T-cell (primary cell): ENCODE measurements at regions not wholly inside any gene's neighbourhood (a gene's known extent, or its start where the extent isn't known, plus 50 kb on each side); places are given as distances from the start of the nearest gene placed in this dataset.

Experiments
- ATAC-seq, 4 experiments: fragments of 200-7000 bp in 3 of 4; fragments of 150-1000 bp in 1 of 4; cut with Tn5 transposase; replicated peaks in 1 of 4; 1 replicate in 3 of 4; 2 replicates in 1 of 4; pipeline ENCODE4 v1.10.0; 2021; ENCODE audit warnings: moderate library complexity in 3 of 4, mild to moderate bottlenecking in 2 of 4, moderate number of reproducible peaks in 1 of 4
- CTCF ChIA-PET, 2 donors: fragments of 300-600 bp; sonication (Branson Sonifier 250); formaldehyde crosslinking; loops; one replicate each; lab custom pipeline; 2022; ENCODE audit warnings: antibody characterized with exemption in 2 of 2; lab: Charles Lee
- POLR2A ChIA-PET, 2 donors: fragments of 300-600 bp; sonication (Branson Sonifier 250); formaldehyde crosslinking; loops; one replicate each; lab custom pipeline; 2022; ENCODE audit warnings: antibody characterized with exemption in 2 of 2; lab: Charles Lee
- DNase-seq, 35 experiments: peaks; one replicate each; pipeline versions ENCODE4 v3.0.0 to v3.0.0-alpha.2; 2013 to 2023
- H3K27ac ChIP-seq: one replicate; pipeline ENCODE4 v1.5.1; 2013; ENCODE audit warnings: low read length
- H3K27me3 ChIP-seq, 2 experiments: replicated peaks in 1 of 2; 1 replicate in 1 of 2; 2 replicates in 1 of 2; pipeline versions ENCODE4 v1.6.1 to v1.7.0; 2013; ENCODE audit warnings: low read length in 1 of 2, mixed read lengths in 1 of 2; ENCODE audit not compliant: control insufficient read depth in 2 of 2, insufficient read depth in 2 of 2; ENCODE audit errors: extremely low read depth in 1 of 2
- H3K36me3 ChIP-seq, 2 donors: 1 replicate in 1 of 2; 2 replicates in 1 of 2; pipeline versions ENCODE4 v1.6.1 to v1.7.0; 2013; ENCODE audit warnings: low read length in 1 of 2; ENCODE audit not compliant: control insufficient read depth in 2 of 2, insufficient read depth in 1 of 2; ENCODE audit errors: extremely low read depth in 1 of 2
- H3K4me1 ChIP-seq, 2 experiments: 1 replicate in 1 of 2; 2 replicates in 1 of 2; pipeline versions ENCODE4 v1.6.1 to v1.7.0; 2013; ENCODE audit warnings: low read length in 2 of 2, mixed read lengths in 1 of 2; ENCODE audit not compliant: insufficient read depth in 2 of 2, control insufficient read depth in 1 of 2; ENCODE audit errors: extremely low read depth in 1 of 2
- H3K4me3 ChIP-seq, 2 donors: 1 replicate in 1 of 2; 2 replicates in 1 of 2; pipeline versions ENCODE4 v1.5.1 to v1.7.0; 2013; ENCODE audit warnings: mild to moderate bottlenecking in 2 of 2, low read length in 1 of 2, moderate library complexity in 1 of 2; ENCODE audit not compliant: control insufficient read depth in 1 of 2; ENCODE audit errors: extremely low read depth in 1 of 2
- H3K9me3 ChIP-seq: 2 replicates; pipeline ENCODE4 v1.7.0; 2013
- H3K27ac Mint-ChIP-seq, 2 donors: one replicate each; pipeline ENCODE4 v1.8.0; 2020 to 2021; ENCODE audit warnings: mild to moderate bottlenecking in 2 of 2, mixed read lengths in 2 of 2
- H3K27me3 Mint-ChIP-seq, 2 donors: one replicate each; pipeline ENCODE4 v1.8.0; 2021 to 2022; ENCODE audit warnings: mixed read lengths in 2 of 2
- H3K36me3 Mint-ChIP-seq: one replicate; pipeline ENCODE4 v1.8.0; 2021; ENCODE audit warnings: mixed read lengths
- H3K4me1 Mint-ChIP-seq, 3 donors: one replicate each; pipeline ENCODE4 v1.8.0; 2020 to 2022; ENCODE audit warnings: mixed read lengths in 3 of 3, mild to moderate bottlenecking in 1 of 3
- H3K4me3 Mint-ChIP-seq, 3 donors: one replicate each; pipeline ENCODE4 v1.8.0; 2020 to 2022; ENCODE audit warnings: mild to moderate bottlenecking in 3 of 3, mixed read lengths in 3 of 3, moderate library complexity in 3 of 3
- H3K9me3 Mint-ChIP-seq, 3 donors: one replicate each; pipeline ENCODE4 v1.8.0; 2020 to 2022; ENCODE audit warnings: mixed read lengths in 3 of 3
- WGBS: methylation state at CpG from one replicate; pipeline ENCODE4 v1.1.5; 2013; ENCODE audit warnings: missing lambda C conversion rate; ENCODE audit not compliant: insufficient coverage; 5-methylcytosine and 5-hydroxymethylcytosine counted together

- 67% methylated on average over 1 of the region's 4 CpGs for WGBS
- Mint-ChIP-seq H3K4me3 (no peak overlapping the region), H3K27me3 (peaks cover 0 to 5% of the 10 kb centered on the region in 2 donors), H3K27ac (no peak overlapping the region), H3K4me1 (peaks cover 13 to 22% (median 18%) of the 10 kb centered on the region in 3 donors), H3K9me3 (peaks cover 9 to 20% (median 16%) of the 10 kb centered on the region in 3 donors), H3K36me3 (no peaks in the 10 kb centered on the region)
- no peak overlapping the region for H3K27ac ChIP-seq
- ATAC-seq, result no peak
- CTCF ChIA-PET, result no interaction called here
- peaks cover 3 to 6% of the 10 kb centered on the region in 2 experiments for H3K4me1 ChIP-seq
- POLR2A ChIA-PET, result no interaction called here
- H3K4me3 ChIP-seq, result no peak overlapping the region
- H3K36me3 ChIP-seq, result no peaks in the 10 kb centered on the region
- no peak for DNase-seq
- H3K27me3 ChIP-seq, result no peaks in the 10 kb centered on the region
- peaks cover 5% of the 10 kb centered on the region for H3K9me3 ChIP-seq
Observed at GRCh38 chr2:100683231-100683630, 120.4 kb downstream of the PDCL3 start.

DNA sequence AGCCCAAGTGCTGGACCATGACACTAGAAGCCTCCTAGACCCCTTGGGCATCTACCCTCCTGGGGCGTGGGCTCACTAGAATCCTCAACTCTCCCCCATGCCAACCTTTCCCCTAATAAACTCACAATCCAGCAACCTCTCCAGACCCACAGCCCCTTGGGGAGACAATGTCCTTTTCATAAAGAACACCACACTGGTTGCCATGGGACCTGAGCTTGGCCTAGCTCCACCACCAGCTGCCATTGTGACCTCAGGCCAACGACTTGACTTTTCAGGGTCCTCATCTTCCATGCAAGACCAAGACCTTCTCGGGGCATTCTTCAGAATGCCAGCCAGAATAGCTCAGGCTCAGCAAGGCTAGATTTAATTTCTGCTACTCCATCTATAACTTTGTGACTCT is 128.1 kb upstream of the NPAS2 start:
- Histone ChIP-seq H3K27me3 (peaks cover 0 to 11% of the 10 kb centered on the region in 2 experiments), H3K36me3 (no peaks in the 10 kb centered on the region), H3K27ac (no peak overlapping the region), H3K9me3 (peaks cover 5% of the 10 kb centered on the region), H3K4me3 (no peak overlapping the region), H3K4me1 (no peaks in the 10 kb centered on the region)
- H3K36me3 Mint-ChIP-seq, result peaks cover 5% of the 10 kb centered on the region
- peaks cover 9 to 20% (median 14%) of the 10 kb centered on the region in 3 donors for H3K9me3 Mint-ChIP-seq
- H3K4me1 Mint-ChIP-seq, result peaks cover 0 to 6% (median 0%) of the 10 kb centered on the region in 3 donors
- ATAC-seq (no peak), DNase-seq (no peak)
- H3K27me3 Mint-ChIP-seq, result peaks cover 4 to 18% of the 10 kb centered on the region in 2 donors
- ChIA-PET CTCF (interaction anchor here in 1 of 2 donors (0.6 kb wide), 1 partner anchor 114 kb away, joined by 5 read pairs; no protein-coding TSS in a partner anchor), POLR2A (no interaction called here)
- no peak overlapping the region for H3K27ac Mint-ChIP-seq
- 63% methylated on average over 2 of the region's 3 CpGs for WGBS
- H3K4me3 Mint-ChIP-seq, result no peak overlapping the region

GRCh38 chr2:100692381-100692780 is 127.6 kb upstream of the NPAS2 start:
- no peak overlapping the region for H3K4me3 ChIP-seq
- no peaks in the 10 kb centered on the region for H3K36me3 ChIP-seq
- Mint-ChIP-seq H3K4me3 (no peak overlapping the region), H3K4me1 (peaks cover 0 to 6% (median 0%) of the 10 kb centered on the region in 3 donors), H3K27ac (no peak overlapping the region), H3K27me3 (peaks cover 4 to 18% of the 10 kb centered on the region in 2 donors), H3K9me3 (peaks cover 10 to 22% (median 14%) of the 10 kb centered on the region in 3 donors), H3K36me3 (peaks cover 5% of the 10 kb centered on the region)
- no peak for ATAC-seq
- peaks cover 2% of the 10 kb centered on the region for H3K9me3 ChIP-seq
- DNase-seq, result no peak
- 97% methylated on average over 4 of the region's 5 CpGs for WGBS
- peaks cover 0 to 11% of the 10 kb centered on the region in 2 experiments for H3K27me3 ChIP-seq
- ChIA-PET CTCF (no interaction called here), POLR2A (no interaction called here)
- no peak overlapping the region for H3K27ac ChIP-seq
- H3K4me1 ChIP-seq, result no peaks in the 10 kb centered on the region

GRCh38 chr2:100692906-100693305 is 127.0 kb upstream of the NPAS2 start:
- H3K9me3 ChIP-seq, result no peaks in the 10 kb centered on the region
- ChIA-PET CTCF (no interaction called here), POLR2A (no interaction called here)
- no peak overlapping the region for H3K27ac ChIP-seq
- Mint-ChIP-seq H3K27ac (no peak overlapping the region), H3K4me1 (peaks cover 0 to 6% (median 0%) of the 10 kb centered on the region in 3 donors), H3K9me3 (peaks cover 10 to 21% (median 14%) of the 10 kb centered on the region in 3 donors), H3K4me3 (no peak overlapping the region), H3K27me3 (peaks cover 4 to 18% of the 10 kb centered on the region in 2 donors), H3K36me3 (peaks cover 5% of the 10 kb centered on the region)
- H3K4me3 ChIP-seq, result no peak overlapping the region
- no peak for ATAC-seq
- peaks cover 0 to 11% of the 10 kb centered on the region in 2 experiments for H3K27me3 ChIP-seq
- no peaks in the 10 kb centered on the region for H3K4me1 ChIP-seq
- H3K36me3 ChIP-seq, result no peaks in the 10 kb centered on the region
- no peak for DNase-seq

DNA sequence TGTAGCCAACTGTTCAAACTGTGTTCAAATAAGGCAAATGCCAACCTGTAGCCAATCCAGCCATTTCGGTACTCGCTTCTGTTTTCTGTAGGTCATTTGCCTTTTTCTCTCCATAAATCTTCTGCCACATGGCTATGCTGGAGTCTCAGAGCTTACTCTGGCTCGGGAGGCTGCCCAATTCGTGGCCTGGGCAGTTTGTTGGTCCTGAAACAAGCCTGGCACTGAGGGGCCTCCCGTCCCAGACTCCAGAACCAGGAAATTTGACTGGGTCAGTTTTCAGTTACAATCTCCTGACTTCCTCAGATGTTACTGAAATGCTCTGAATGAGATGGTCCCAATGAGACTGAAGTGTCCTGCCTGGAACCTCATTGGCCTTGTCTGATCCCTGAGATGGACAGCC is 120.8 kb upstream of the NPAS2 start:
- peaks cover 0 to 4% of the 10 kb centered on the region in 2 experiments for H3K27me3 ChIP-seq
- peaks cover 11 to 25% (median 13%) of the 10 kb centered on the region in 3 donors for H3K9me3 Mint-ChIP-seq

DNA sequence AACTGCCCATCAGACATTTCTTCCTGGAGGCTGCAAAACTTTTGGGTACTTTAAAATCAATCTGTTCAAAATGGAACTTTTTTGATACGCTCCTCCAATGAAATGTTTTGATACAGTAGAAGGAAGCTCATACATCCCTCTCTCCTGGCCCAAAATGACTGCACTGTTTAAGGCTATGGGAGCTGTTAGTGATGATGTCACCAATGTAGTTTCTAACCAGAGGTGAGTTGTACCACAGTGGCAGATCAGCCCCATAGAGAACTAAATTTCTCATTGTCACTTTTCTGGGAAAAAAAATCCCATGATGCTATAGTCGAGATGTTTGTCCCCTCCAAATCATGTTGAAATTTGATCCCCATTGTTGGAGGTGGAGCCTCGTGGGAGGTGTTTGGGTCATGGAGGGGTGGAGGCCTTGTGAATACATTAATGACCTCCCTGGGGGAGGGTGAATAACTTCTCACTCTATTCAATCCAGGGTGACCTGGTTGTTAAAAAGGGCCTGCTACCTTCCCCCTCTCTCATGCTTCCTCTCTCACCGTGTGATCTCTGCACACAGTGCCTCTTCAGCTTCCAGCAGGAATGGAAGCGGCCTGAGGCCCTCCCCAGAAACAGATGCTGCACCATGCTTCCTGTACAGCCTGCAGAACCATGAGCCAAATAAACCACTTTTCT is 117.4 kb upstream of the NPAS2 start:
- Mint-ChIP-seq H3K36me3 (no peaks in the 10 kb centered on the region), H3K27ac (no peak overlapping the region)
- WGBS, result no CpG with 5 or more reads among the region's 5 CpGs

More for the DNA sequence above, 120.8 kb upstream of the NPAS2 start:
- Mint-ChIP-seq H3K4me1 (peaks cover 11 to 20% (median 14%) of the 10 kb centered on the region in 3 donors), H3K4me3 (no peak overlapping the region), H3K27me3 (peaks cover 0 to 2% of the 10 kb centered on the region in 2 donors), H3K36me3 (peaks cover 5% of the 10 kb centered on the region), H3K27ac (no peak overlapping the region)
- Histone ChIP-seq H3K36me3 (no peaks in the 10 kb centered on the region), H3K9me3 (no peaks in the 10 kb centered on the region), H3K4me1 (peaks cover 1 to 2% of the 10 kb centered on the region in 2 experiments), H3K4me3 (no peak overlapping the region), H3K27ac (no peak overlapping the region)
- ATAC-seq (no peak), DNase-seq (no peak)
- ChIA-PET CTCF (no interaction called here), POLR2A (no interaction called here)
- WGBS, result 66% methylated on average over 5 of the region's 5 CpGs

More for the DNA sequence above, 117.4 kb upstream of the NPAS2 start:
- no peak overlapping the region for H3K27ac ChIP-seq
- peaks cover 0 to 9% of the 10 kb centered on the region in 2 experiments for H3K27me3 ChIP-seq
- DNase-seq (no peak), ATAC-seq (no peak)
- H3K4me1 Mint-ChIP-seq, result peaks cover 30 to 45% (median 31%) of the 10 kb centered on the region in 3 donors
- H3K27me3 Mint-ChIP-seq, result peaks cover 0 to 2% of the 10 kb centered on the region in 2 donors
- no peak overlapping the region for H3K4me3 Mint-ChIP-seq
- H3K36me3 ChIP-seq, result no peaks in the 10 kb centered on the region
- H3K9me3 ChIP-seq, result no peaks in the 10 kb centered on the region
- ChIA-PET POLR2A (no interaction called here), CTCF (no interaction called here)
- H3K4me1 ChIP-seq, result peaks cover 7 to 11% of the 10 kb centered on the region in 2 experiments
- H3K9me3 Mint-ChIP-seq, result peaks cover 0 to 7% (median 4%) of the 10 kb centered on the region in 3 donors
- H3K4me3 ChIP-seq, result no peak overlapping the region
